ENCODE measurements at regions not wholly inside any gene's neighbourhood (a gene's known extent, or its start where the extent isn't known, plus 50 kb on each side); places are given as distances from the start of the nearest gene placed in this dataset.

- no peak for TF ChIP-seq YY1 (IDR thresholded peaks at IDR 0.05; ENCODE audit: insufficient read depth, insufficient read length)
- no peak for TF ChIP-seq ZNF274 (IDR thresholded peaks at IDR 0.05; ENCODE audit: low read depth, low read length)
- TF ChIP-seq SUZ12 (IDR thresholded peaks at IDR 0.05; ENCODE audit: extremely low read depth, insufficient read depth, insufficient read length), result no peak
These were observed 404.6 kb downstream of the PRDM5 start for GRCh38 chr4:120517966-120518365.
